Hepatocyte (in vitro differentiated cells): ENCODE measurements at regions not wholly inside any gene's neighbourhood (a gene's known extent, or its start where the extent isn't known, plus 50 kb on each side); places are given as distances from the start of the nearest gene placed in this dataset.

Experiments
- DNase-seq: peaks from one replicate; pipeline ENCODE4 v3.0.0-alpha.2; 2016; ENCODE audit warnings: low spot score
- H2AFZ ChIP-seq: fragments of 200-600 bp; sonication (generic); 2 replicates; pipeline ENCODE4 v1.6.0; 2016; ENCODE audit warnings: antibody characterized with exemption, mild to moderate bottlenecking
- H3K27ac ChIP-seq: fragments of 200-600 bp; sonication (generic); 2 replicates; pipeline ENCODE4 v1.5.1; 2016; ENCODE audit warnings: mild to moderate bottlenecking
- H3K27me3 ChIP-seq: fragments of 200-600 bp; sonication (generic); 2 replicates; pipeline ENCODE4 v1.6.1; 2016
- H3K36me3 ChIP-seq: fragments of 200-600 bp; sonication (generic); replicated peaks from 2 replicates; pipeline ENCODE4 v1.5.1; 2016; ENCODE audit warnings: low read depth; ENCODE audit not compliant: insufficient read depth
- H3K4me1 ChIP-seq: fragments of 200-600 bp; sonication (generic); 2 replicates; pipeline ENCODE4 v1.5.1; 2016; ENCODE audit warnings: mild to moderate bottlenecking, moderate library complexity; ENCODE audit not compliant: insufficient read depth
- H3K4me2 ChIP-seq: fragments of 200-600 bp; sonication (generic); 2 replicates; pipeline ENCODE4 v1.6.0; 2016
- H3K4me3 ChIP-seq: fragments of 200-600 bp; sonication (generic); 2 replicates; pipeline ENCODE4 v1.5.1; 2016; ENCODE audit warnings: mild to moderate bottlenecking
- H3K79me2 ChIP-seq: fragments of 200-600 bp; sonication (generic); 2 replicates; pipeline ENCODE4 v1.6.0; 2017; ENCODE audit warnings: mild to moderate bottlenecking
- H3K9me2 ChIP-seq: fragments of 200-600 bp; sonication (generic); replicated peaks from 2 replicates; pipeline ENCODE4 v1.6.0; 2017; ENCODE audit warnings: mild to moderate bottlenecking; ENCODE audit not compliant: insufficient read depth
- H3K9me3 ChIP-seq: fragments of 200-600 bp; sonication (generic); 2 replicates; pipeline ENCODE4 v1.5.1; 2016; ENCODE audit warnings: low read depth, mild to moderate bottlenecking
- H4K20me1 ChIP-seq: fragments of 200-600 bp; sonication (generic); 2 replicates; pipeline ENCODE4 v1.6.0; 2016; ENCODE audit warnings: mild to moderate bottlenecking; ENCODE audit not compliant: insufficient read depth, poor library complexity, severe bottlenecking
- EZH2 ChIP-seq: fragments of 200-600 bp; sonication (generic); IDR thresholded peaks from 2 replicates; pipeline ENCODE4 v1.6.1; 2016; ENCODE audit warnings: antibody characterized with exemption, mild to moderate bottlenecking, borderline replicate concordance
- EZH2phosphoT487 ChIP-seq: fragments of 200-600 bp; sonication (generic); IDR thresholded peaks from one replicate; pipeline ENCODE4 v1.6.1; 2018; ENCODE audit warnings: antibody characterized with exemption, mild to moderate bottlenecking, low read depth, moderate library complexity; ENCODE audit not compliant: unreplicated experiment, severe bottlenecking
- WGBS: methylation state at CpG from one replicate; pipeline ENCODE4 v1.1.6; 2016; ENCODE audit warnings: low lambda C conversion rate; ENCODE audit errors: missing lambda C conversion rate; 5-methylcytosine and 5-hydroxymethylcytosine counted together
- TF ChIP-seq, protein P1 (sequence below): fragments of 200-600 bp; sonication (generic); IDR thresholded peaks from 2 replicates; pipeline ENCODE4 v1.5.1; 2016; ENCODE audit warnings: antibody characterized with exemption, mild to moderate bottlenecking; ENCODE audit not compliant: poor library complexity

- H3K4me2 ChIP-seq: no peak overlapping the region
Measured at GRCh38 chr2:481388-481787, 193.5 kb upstream of the ALKAL2 start.

DNA sequence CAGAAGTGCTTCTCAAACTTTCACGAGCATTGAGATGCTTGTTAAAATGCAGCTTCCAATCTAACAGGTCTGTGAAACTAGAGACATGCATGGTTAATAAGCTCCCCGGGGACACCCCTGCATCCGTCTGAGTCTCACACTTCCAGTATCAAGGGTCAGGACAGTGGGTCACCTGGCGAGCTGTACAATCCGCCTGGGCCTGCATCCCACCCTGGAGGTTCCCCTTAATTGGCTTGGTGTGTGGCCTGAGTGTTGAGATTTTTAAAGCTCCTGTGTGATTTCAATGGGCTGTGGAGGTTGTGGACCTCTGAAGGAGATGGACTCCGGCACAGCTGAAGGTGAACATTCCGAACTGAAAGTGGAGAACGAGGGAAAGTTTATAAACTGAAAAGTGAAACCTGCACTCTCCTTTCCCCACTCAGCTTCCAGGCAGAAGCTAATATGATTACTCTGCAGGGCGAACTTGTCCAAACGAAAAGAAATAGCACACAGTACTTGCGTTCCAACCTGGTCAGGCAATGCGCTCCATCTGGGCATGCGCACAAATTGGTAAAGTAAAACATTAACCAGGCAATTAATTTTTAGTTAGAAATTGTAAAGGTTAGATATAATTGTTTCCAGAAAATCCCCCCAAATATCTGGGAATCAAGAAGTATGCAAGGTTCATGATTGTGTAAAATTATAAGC, 191.7 kb upstream of the ALKAL2 start:
- WGBS: 54% methylated on average over 13 of the region's 13 CpGs
- no peak overlapping the region for H2AFZ ChIP-seq
- no peaks in the 10 kb centered on the region for H3K4me1 ChIP-seq
- no peak overlapping the region for H3K27ac ChIP-seq
- no peak for TF ChIP-seq EZH2
- no peak for TF ChIP-seq EZH2phosphoT487
- TF ChIP-seq, protein P1, sequence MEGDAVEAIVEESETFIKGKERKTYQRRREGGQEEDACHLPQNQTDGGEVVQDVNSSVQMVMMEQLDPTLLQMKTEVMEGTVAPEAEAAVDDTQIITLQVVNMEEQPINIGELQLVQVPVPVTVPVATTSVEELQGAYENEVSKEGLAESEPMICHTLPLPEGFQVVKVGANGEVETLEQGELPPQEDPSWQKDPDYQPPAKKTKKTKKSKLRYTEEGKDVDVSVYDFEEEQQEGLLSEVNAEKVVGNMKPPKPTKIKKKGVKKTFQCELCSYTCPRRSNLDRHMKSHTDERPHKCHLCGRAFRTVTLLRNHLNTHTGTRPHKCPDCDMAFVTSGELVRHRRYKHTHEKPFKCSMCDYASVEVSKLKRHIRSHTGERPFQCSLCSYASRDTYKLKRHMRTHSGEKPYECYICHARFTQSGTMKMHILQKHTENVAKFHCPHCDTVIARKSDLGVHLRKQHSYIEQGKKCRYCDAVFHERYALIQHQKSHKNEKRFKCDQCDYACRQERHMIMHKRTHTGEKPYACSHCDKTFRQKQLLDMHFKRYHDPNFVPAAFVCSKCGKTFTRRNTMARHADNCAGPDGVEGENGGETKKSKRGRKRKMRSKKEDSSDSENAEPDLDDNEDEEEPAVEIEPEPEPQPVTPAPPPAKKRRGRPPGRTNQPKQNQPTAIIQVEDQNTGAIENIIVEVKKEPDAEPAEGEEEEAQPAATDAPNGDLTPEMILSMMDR: no peak
- H3K4me2 ChIP-seq: peak overlapping the region; percentile 30
- H3K27me3 ChIP-seq: no peaks in the 10 kb centered on the region
- H3K9me2 ChIP-seq: no peaks in the 10 kb centered on the region
- H3K79me2 ChIP-seq: no peaks in the 10 kb centered on the region
- H3K9me3 ChIP-seq: no peaks in the 10 kb centered on the region
- H3K36me3 ChIP-seq: no peaks in the 10 kb centered on the region
- no peak for DNase-seq
- no peaks in the 10 kb centered on the region for H4K20me1 ChIP-seq
- H3K4me3 ChIP-seq: no peak overlapping the region

More at GRCh38 chr2:481388-481787, 193.5 kb upstream of the ALKAL2 start:
- Histone ChIP-seq H3K36me3 (no peaks in the 10 kb centered on the region), H3K27ac (no peak overlapping the region), H3K4me1 (no peaks in the 10 kb centered on the region), H3K27me3 (no peaks in the 10 kb centered on the region), H3K9me3 (no peaks in the 10 kb centered on the region), H3K79me2 (no peaks in the 10 kb centered on the region), H4K20me1 (no peaks in the 10 kb centered on the region), H3K4me3 (no peak overlapping the region), H3K9me2 (no peaks in the 10 kb centered on the region), H2AFZ (no peak overlapping the region)
- WGBS: 84% methylated on average over 16 of the region's 16 CpGs
- no peak for DNase-seq
- TF ChIP-seq EZH2 (no peak), EZH2phosphoT487 (no peak)
- TF ChIP-seq, protein P1: no peak

DNA sequence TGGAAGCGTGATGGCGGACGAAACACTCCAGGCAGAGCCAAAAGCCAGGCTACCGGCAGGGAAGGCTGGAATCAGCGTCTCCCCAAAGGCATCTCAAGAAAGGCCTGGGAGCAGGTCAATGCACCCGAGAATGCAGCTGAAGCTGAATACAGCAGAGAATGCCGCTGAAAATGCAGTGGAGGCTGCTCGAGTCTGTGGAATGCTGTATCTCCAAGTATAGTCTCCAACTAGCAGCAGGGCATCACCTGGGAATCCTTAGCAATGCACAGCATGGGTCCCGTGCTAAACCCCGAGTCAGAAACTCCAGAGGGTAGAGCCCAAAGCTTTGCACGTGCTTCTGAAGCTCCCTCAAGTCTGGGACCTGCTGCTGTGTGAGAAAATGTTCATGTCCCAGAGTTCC, 191.1 kb upstream of the ALKAL2 start:
- no peak overlapping the region for H2AFZ ChIP-seq
- no peaks in the 10 kb centered on the region for H3K4me1 ChIP-seq
- no peak overlapping the region for H3K4me3 ChIP-seq
- WGBS: 62% methylated on average over 11 of the region's 11 CpGs
- H3K27ac ChIP-seq: no peak overlapping the region
- H3K79me2 ChIP-seq: no peaks in the 10 kb centered on the region
- H3K9me3 ChIP-seq: no peaks in the 10 kb centered on the region
- H4K20me1 ChIP-seq: no peaks in the 10 kb centered on the region
- H3K9me2 ChIP-seq: no peaks in the 10 kb centered on the region
- TF ChIP-seq, protein P1: no peak
- TF ChIP-seq EZH2 (no peak), EZH2phosphoT487 (no peak)
- DNase-seq: no peak
- no peak overlapping the region for H3K4me2 ChIP-seq
- H3K27me3 ChIP-seq: no peaks in the 10 kb centered on the region
- H3K36me3 ChIP-seq: no peaks in the 10 kb centered on the region
